Calu3 (cell line): ENCODE measurements at regions not wholly inside any gene's neighbourhood (a gene's known extent, or its start where the extent isn't known, plus 50 kb on each side); places are given as distances from the start of the nearest gene placed in this dataset.

Experiments used
- BruUV-seq: library from RNA; stranded (reverse); fragments of 400-500 nt; replicated peaks from 2 replicates; lab custom pipeline; 2021; lab: Mats Ljungman, UMichigan
- CTCF ChIA-PET: fragments of 300-600 bp; sonication (Branson Sonifier 250); formaldehyde crosslinking; loops from one replicate; lab custom pipeline; 2022; ENCODE audit warnings: antibody characterized with exemption; lab: Charles Lee
- DNase-seq: peaks from one replicate; pipeline ENCODE4 v3.0.0; 2022
- H3K27ac Mint-ChIP-seq: one replicate; pipeline ENCODE4 v1.8.0; 2022; ENCODE audit warnings: mixed read lengths; ENCODE audit not compliant: unreplicated experiment
- H3K27me3 Mint-ChIP-seq: one replicate; pipeline ENCODE4 v1.8.0; 2022; ENCODE audit warnings: mixed read lengths; ENCODE audit not compliant: unreplicated experiment
- H3K36me3 Mint-ChIP-seq: one replicate; pipeline ENCODE4 v1.8.0; 2022; ENCODE audit warnings: mild to moderate bottlenecking, moderate library complexity, mixed read lengths; ENCODE audit not compliant: insufficient read depth, unreplicated experiment
- H3K4me1 Mint-ChIP-seq: one replicate; pipeline ENCODE4 v1.8.0; 2022; ENCODE audit warnings: mild to moderate bottlenecking, low read depth, mixed read lengths; ENCODE audit not compliant: unreplicated experiment
- H3K4me3 Mint-ChIP-seq: one replicate; pipeline ENCODE4 v1.8.0; 2022; ENCODE audit warnings: mild to moderate bottlenecking, low read depth, moderate library complexity, mixed read lengths; ENCODE audit not compliant: unreplicated experiment
- H3K9me3 Mint-ChIP-seq: one replicate; pipeline ENCODE4 v1.8.0; 2022; ENCODE audit warnings: low read depth, mixed read lengths; ENCODE audit not compliant: unreplicated experiment
- intact Hi-C: fragments of 100-400 bp; cut with micrococcal nuclease; formaldehyde crosslinking; loops from one replicate; pipeline ENCODE4 v1.10.0; 2022; ENCODE audit not compliant: unreplicated experiment
- TF ChIP-seq, protein P1 (sequence below): fragments of 200-600 bp; IDR thresholded peaks from one replicate; pipeline ENCODE4 v1.8.0; 2022; ENCODE audit warnings: antibody characterized with exemption; ENCODE audit not compliant: unreplicated experiment

DNA sequence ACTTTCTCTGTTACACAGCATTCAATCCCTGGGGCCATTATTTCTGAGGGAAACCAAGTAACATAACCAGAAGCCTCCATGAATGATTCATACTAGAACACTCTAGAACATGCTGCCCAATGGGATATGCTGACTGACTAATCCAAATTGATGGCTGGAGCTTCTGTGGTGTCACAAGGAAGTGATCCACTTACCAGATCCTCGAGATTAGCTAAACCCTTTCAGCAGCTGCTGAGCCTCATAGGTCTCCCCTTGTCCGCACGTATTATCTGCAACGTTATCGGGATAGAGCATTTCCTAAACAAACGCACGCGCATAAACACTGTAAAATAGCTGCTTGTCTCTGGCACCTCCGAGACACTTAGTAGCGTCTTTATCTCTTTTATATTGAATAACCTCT is 61.2 kb upstream of the PROK2 start:
- TF ChIP-seq, protein P1, sequence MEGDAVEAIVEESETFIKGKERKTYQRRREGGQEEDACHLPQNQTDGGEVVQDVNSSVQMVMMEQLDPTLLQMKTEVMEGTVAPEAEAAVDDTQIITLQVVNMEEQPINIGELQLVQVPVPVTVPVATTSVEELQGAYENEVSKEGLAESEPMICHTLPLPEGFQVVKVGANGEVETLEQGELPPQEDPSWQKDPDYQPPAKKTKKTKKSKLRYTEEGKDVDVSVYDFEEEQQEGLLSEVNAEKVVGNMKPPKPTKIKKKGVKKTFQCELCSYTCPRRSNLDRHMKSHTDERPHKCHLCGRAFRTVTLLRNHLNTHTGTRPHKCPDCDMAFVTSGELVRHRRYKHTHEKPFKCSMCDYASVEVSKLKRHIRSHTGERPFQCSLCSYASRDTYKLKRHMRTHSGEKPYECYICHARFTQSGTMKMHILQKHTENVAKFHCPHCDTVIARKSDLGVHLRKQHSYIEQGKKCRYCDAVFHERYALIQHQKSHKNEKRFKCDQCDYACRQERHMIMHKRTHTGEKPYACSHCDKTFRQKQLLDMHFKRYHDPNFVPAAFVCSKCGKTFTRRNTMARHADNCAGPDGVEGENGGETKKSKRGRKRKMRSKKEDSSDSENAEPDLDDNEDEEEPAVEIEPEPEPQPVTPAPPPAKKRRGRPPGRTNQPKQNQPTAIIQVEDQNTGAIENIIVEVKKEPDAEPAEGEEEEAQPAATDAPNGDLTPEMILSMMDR: no peak
- intact Hi-C loops: no loop called here
- Mint-ChIP-seq H3K27ac (no peak overlapping the region), H3K9me3 (peaks cover 2% of the 10 kb centered on the region), H3K4me1 (no peaks in the 10 kb centered on the region), H3K4me3 (no peak overlapping the region), H3K36me3 (no peaks in the 10 kb centered on the region), H3K27me3 (peaks cover 12% of the 10 kb centered on the region)
- no TSS peak for BruUV-seq
- CTCF ChIA-PET: interaction anchor here (0.6 kb wide), 1 partner anchor 1207 kb away, joined by 3 read pairs; no protein-coding TSS in a partner anchor
- no peak for DNase-seq

DNA sequence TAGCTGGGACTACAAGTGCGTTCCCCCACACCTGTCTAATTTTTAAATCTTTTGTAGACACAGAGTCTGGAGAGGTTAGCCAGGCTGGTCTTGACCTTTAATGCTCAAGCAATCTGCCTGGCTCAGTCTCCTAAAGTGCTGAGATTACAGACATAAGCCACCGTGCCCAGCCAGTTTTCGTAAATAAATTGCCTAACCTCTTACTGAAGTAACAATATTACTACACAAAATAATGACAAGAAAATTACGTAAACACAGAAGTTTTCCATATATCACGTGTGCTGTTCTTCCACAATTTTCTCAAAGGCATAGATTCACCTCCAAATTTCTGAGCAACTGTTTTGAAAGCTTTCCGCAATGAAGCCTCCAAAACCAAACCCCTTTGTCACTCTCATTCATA is 58.1 kb upstream of the PROK2 start:
- Mint-ChIP-seq H3K27ac (no peak overlapping the region), H3K27me3 (peaks cover 12% of the 10 kb centered on the region), H3K9me3 (peaks cover 2% of the 10 kb centered on the region), H3K36me3 (peaks cover 8% of the 10 kb centered on the region), H3K4me1 (no peaks in the 10 kb centered on the region), H3K4me3 (no peak overlapping the region)
- CTCF ChIA-PET: no interaction called here
- TF ChIP-seq, protein P1: no peak
- no TSS peak for BruUV-seq
- intact Hi-C loops: no loop called here
- no peak for DNase-seq

DNA sequence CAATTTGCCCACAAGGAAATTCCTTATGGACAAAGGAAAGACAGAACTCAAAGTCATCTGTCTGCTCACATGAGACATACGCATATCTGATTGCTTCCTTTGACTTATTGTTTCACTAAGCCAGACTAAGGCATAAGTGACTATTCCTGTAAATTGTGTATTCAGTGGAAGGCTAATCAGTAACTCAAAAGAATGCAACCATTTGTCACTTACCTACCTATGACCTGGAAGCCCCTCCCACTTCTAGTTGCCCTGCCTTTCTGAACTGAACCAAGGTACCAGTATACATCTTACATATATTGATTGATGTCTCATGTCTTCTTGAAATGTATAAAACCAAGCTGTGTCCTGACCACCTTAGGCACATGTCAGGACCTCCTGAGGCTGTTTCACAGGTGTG is 53.5 kb upstream of the PROK2 start:
- intact Hi-C loops: no loop called here
- TF ChIP-seq, protein P1: no peak
- BruUV-seq: no TSS peak
- DNase-seq: peak; percentile 29
- no peaks in the 10 kb centered on the region for H3K9me3 Mint-ChIP-seq
- no peak overlapping the region for H3K4me3 Mint-ChIP-seq
- peaks cover under 1% of the 10 kb centered on the region for H3K27me3 Mint-ChIP-seq
- CTCF ChIA-PET: interaction anchor here (0.6 kb wide), 1 partner anchor 104 kb away, joined by 3 read pairs; no protein-coding TSS in a partner anchor
- peaks cover 8% of the 10 kb centered on the region for H3K4me1 Mint-ChIP-seq
- H3K36me3 Mint-ChIP-seq: peaks cover 8% of the 10 kb centered on the region
- H3K27ac Mint-ChIP-seq: no peak overlapping the region
